ENCODE measurements at regions not wholly inside any gene's neighbourhood (a gene's known extent, or its start where the extent isn't known, plus 50 kb on each side); places are given as distances from the start of the nearest gene placed in this dataset.

- Histone ChIP-seq H3K4me1 (ENCODE audit: low read length) (no peaks in the 10 kb centered on the region), H3K9me3 (ENCODE audit: insufficient read depth, low read length) (no peaks in the 10 kb centered on the region), H3K36me3 (replicated peaks; ENCODE audit: low read depth, low read length) (no peaks in the 10 kb centered on the region), H2AFZ (ENCODE audit: low read depth, low read length) (no peak overlapping the region), H3K9ac (ENCODE audit: low read length) (no peak overlapping the region), H4K20me1 (ENCODE audit: insufficient read depth, low read length) (no peaks in the 10 kb centered on the region), H3K4me3 (ENCODE audit: low read length) (no peak overlapping the region), H3K27me3 (ENCODE audit: low read depth, low read length) (no peaks in the 10 kb centered on the region), H3K27ac (ENCODE audit: low read length) (no peak overlapping the region), H3K4me2 (ENCODE audit: low read length) (no peak overlapping the region), H3K79me2 (ENCODE audit: low read length) (no peaks in the 10 kb centered on the region)
- TF ChIP-seq, protein P1, sequence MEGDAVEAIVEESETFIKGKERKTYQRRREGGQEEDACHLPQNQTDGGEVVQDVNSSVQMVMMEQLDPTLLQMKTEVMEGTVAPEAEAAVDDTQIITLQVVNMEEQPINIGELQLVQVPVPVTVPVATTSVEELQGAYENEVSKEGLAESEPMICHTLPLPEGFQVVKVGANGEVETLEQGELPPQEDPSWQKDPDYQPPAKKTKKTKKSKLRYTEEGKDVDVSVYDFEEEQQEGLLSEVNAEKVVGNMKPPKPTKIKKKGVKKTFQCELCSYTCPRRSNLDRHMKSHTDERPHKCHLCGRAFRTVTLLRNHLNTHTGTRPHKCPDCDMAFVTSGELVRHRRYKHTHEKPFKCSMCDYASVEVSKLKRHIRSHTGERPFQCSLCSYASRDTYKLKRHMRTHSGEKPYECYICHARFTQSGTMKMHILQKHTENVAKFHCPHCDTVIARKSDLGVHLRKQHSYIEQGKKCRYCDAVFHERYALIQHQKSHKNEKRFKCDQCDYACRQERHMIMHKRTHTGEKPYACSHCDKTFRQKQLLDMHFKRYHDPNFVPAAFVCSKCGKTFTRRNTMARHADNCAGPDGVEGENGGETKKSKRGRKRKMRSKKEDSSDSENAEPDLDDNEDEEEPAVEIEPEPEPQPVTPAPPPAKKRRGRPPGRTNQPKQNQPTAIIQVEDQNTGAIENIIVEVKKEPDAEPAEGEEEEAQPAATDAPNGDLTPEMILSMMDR (IDR thresholded peaks at IDR 0.05; ENCODE audit: low read depth, low read length), result no peak
- no peak for TF ChIP-seq EZH2phosphoT487 (IDR thresholded peaks at IDR 0.05; ENCODE audit: low read depth)
These were observed 648.8 kb downstream of the IQCM start for GRCh38 chr4:149166876-149167275.

- Histone ChIP-seq H3K4me1 (ENCODE audit: low read length) (no peaks in the 10 kb centered on the region), H3K4me2 (ENCODE audit: low read length) (no peak overlapping the region), H3K36me3 (replicated peaks; ENCODE audit: low read depth, low read length) (no peaks in the 10 kb centered on the region), H3K27ac (ENCODE audit: low read length) (no peak overlapping the region), H3K9me3 (ENCODE audit: insufficient read depth, low read length) (no peaks in the 10 kb centered on the region), H3K9ac (ENCODE audit: low read length) (no peak overlapping the region), H2AFZ (ENCODE audit: low read depth, low read length) (no peak overlapping the region), H3K4me3 (ENCODE audit: low read length) (no peak overlapping the region), H3K79me2 (ENCODE audit: low read length) (no peaks in the 10 kb centered on the region), H4K20me1 (ENCODE audit: insufficient read depth, low read length) (no peaks in the 10 kb centered on the region), H3K27me3 (ENCODE audit: low read depth, low read length) (no peaks in the 10 kb centered on the region)
- TF ChIP-seq EZH2phosphoT487 (IDR thresholded peaks at IDR 0.05; ENCODE audit: low read depth), result no peak
- TF ChIP-seq, protein P1 (IDR thresholded peaks at IDR 0.05; ENCODE audit: low read depth, low read length), result no peak
These were observed 649.3 kb downstream of the IQCM start for GRCh38 chr4:149166365-149166764.

DNA sequence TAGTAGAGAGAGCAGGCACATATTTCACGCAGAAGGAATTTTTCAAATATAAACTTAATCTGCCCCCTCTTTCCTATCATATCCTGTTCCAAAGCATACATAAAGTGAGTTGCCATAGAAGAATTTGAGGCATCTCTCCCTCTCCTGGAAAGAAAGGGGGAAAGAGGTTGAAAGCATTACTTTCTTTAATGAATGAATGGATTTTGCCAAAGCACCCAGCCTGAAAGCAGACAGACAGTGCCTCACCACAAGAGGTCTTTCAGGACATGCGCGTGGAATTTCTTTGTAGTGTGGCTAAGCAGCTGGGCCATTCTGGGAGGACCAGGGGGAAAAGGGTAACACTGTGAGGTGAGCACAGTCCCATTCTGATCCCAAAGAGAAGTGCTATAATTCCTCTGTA is 651.4 kb downstream of the IQCM start:
- Histone ChIP-seq H3K9me3 (ENCODE audit: insufficient read depth, low read length) (no peaks in the 10 kb centered on the region), H3K4me1 (ENCODE audit: low read length) (no peaks in the 10 kb centered on the region), H3K27me3 (ENCODE audit: low read depth, low read length) (no peaks in the 10 kb centered on the region), H3K9ac (ENCODE audit: low read length) (no peak overlapping the region), H3K79me2 (ENCODE audit: low read length) (no peaks in the 10 kb centered on the region), H4K20me1 (ENCODE audit: insufficient read depth, low read length) (no peaks in the 10 kb centered on the region), H3K4me2 (ENCODE audit: low read length) (no peak overlapping the region), H3K27ac (ENCODE audit: low read length) (no peak overlapping the region), H3K4me3 (ENCODE audit: low read length) (no peak overlapping the region), H3K36me3 (replicated peaks; ENCODE audit: low read depth, low read length) (no peaks in the 10 kb centered on the region), H2AFZ (ENCODE audit: low read depth, low read length) (no peak overlapping the region)
- TF ChIP-seq EZH2phosphoT487 (IDR thresholded peaks at IDR 0.05; ENCODE audit: low read depth), result no peak
- TF ChIP-seq, protein P1 (IDR thresholded peaks at IDR 0.05; ENCODE audit: low read depth, low read length), result no peak

GRCh38 chr4:149161247-149161646 is 654.4 kb downstream of the IQCM start:
- no peak overlapping the region for H3K4me2 ChIP-seq (ENCODE audit: low read length)
- H3K79me2 ChIP-seq (ENCODE audit: low read length), result no peaks in the 10 kb centered on the region
- H2AFZ ChIP-seq (ENCODE audit: low read depth, low read length), result no peak overlapping the region
- TF ChIP-seq, protein P1 (IDR thresholded peaks at IDR 0.05; ENCODE audit: low read depth, low read length), result no peak
- no peak for TF ChIP-seq EZH2phosphoT487 (IDR thresholded peaks at IDR 0.05; ENCODE audit: low read depth)
- H3K36me3 ChIP-seq (replicated peaks; ENCODE audit: low read depth, low read length), result no peaks in the 10 kb centered on the region
- no peak overlapping the region for H3K4me3 ChIP-seq (ENCODE audit: low read length)
- H3K9me3 ChIP-seq (ENCODE audit: insufficient read depth, low read length), result no peaks in the 10 kb centered on the region
- H3K4me1 ChIP-seq (ENCODE audit: low read length), result no peaks in the 10 kb centered on the region
- no peaks in the 10 kb centered on the region for H3K27me3 ChIP-seq (ENCODE audit: low read depth, low read length)
- no peaks in the 10 kb centered on the region for H4K20me1 ChIP-seq (ENCODE audit: insufficient read depth, low read length)
- H3K27ac ChIP-seq (ENCODE audit: low read length), result no peak overlapping the region
- H3K9ac ChIP-seq (ENCODE audit: low read length), result no peak overlapping the region

Measured in OCI-LY3 (cell line).